H9 (cell line): ENCODE measurements at regions not wholly inside any gene's neighbourhood (a gene's known extent, or its start where the extent isn't known, plus 50 kb on each side); places are given as distances from the start of the nearest gene placed in this dataset.

Experiments used
- DNase-seq: peaks from one replicate; pipeline ENCODE4 v3.0.0-alpha.2; 2017
- H2AFZ ChIP-seq: one replicate; pipeline ENCODE4 v1.6.1; 2013; ENCODE audit warnings: mild to moderate bottlenecking, low read length, control low read depth, moderate library complexity
- H2AK5ac ChIP-seq: 2 replicates; pipeline ENCODE4 v1.6.1; 2013; ENCODE audit warnings: low read length, control low read depth, mixed read lengths; ENCODE audit not compliant: insufficient read length
- H2BK120ac ChIP-seq: one replicate; pipeline ENCODE4 v1.6.1; 2013; ENCODE audit warnings: low read depth, mild to moderate bottlenecking, low read length, control low read depth, inconsistent platforms; ENCODE audit not compliant: poor library complexity, severe bottlenecking
- H2BK12ac ChIP-seq: 2 replicates; pipeline ENCODE4 v1.6.1; 2013; ENCODE audit warnings: low read length, control low read depth, mixed read lengths, low read depth; ENCODE audit not compliant: insufficient read length
- H2BK15ac ChIP-seq: 2 replicates; pipeline ENCODE4 v1.6.1; 2013; ENCODE audit warnings: low read depth, low read length, control low read depth
- H2BK20ac ChIP-seq: one replicate; pipeline ENCODE4 v1.6.1; 2013; ENCODE audit warnings: low read depth, mild to moderate bottlenecking, low read length, control low read depth, inconsistent platforms; ENCODE audit not compliant: poor library complexity, severe bottlenecking
- H2BK5ac ChIP-seq: 2 replicates; pipeline ENCODE4 v1.6.1; 2013; ENCODE audit warnings: low read length, control low read depth, mixed read lengths; ENCODE audit not compliant: insufficient read length
- H3K14ac ChIP-seq: 2 replicates; pipeline ENCODE4 v1.6.1; 2013; ENCODE audit warnings: low read length, control low read depth; ENCODE audit not compliant: insufficient read depth
- H3K18ac ChIP-seq: 2 replicates; pipeline ENCODE4 v1.6.1; 2013; ENCODE audit warnings: low read depth, mild to moderate bottlenecking, mixed read lengths, low read length, control low read depth; ENCODE audit not compliant: insufficient read length
- H3K23ac ChIP-seq: 2 replicates; pipeline ENCODE4 v1.6.1; 2013; ENCODE audit warnings: low read length, control low read depth, mixed read lengths, low read depth; ENCODE audit not compliant: insufficient read length
- H3K23me2 ChIP-seq: 2 replicates; pipeline ENCODE4 v1.6.1; 2013; ENCODE audit warnings: low read depth, mild to moderate bottlenecking, mixed read lengths, low read length, control low read depth; ENCODE audit not compliant: insufficient read length, poor library complexity, severe bottlenecking
- H3K27ac ChIP-seq: 2 replicates; pipeline ENCODE4 v1.5.1; 2013; ENCODE audit warnings: low read length, control low read depth, mixed read lengths, low read depth; ENCODE audit not compliant: insufficient read length
- H3K27me3 ChIP-seq: 2 replicates; pipeline ENCODE4 v1.6.1; 2013; ENCODE audit warnings: low read length, control low read depth, inconsistent platforms; ENCODE audit not compliant: insufficient read depth
- H3K4ac ChIP-seq: 2 replicates; pipeline ENCODE4 v1.6.1; 2013; ENCODE audit warnings: low read depth, mild to moderate bottlenecking, control low read depth, inconsistent platforms, low read length, moderate library complexity
- H3K4me1 ChIP-seq: 2 replicates; pipeline ENCODE4 v1.6.1; 2013; ENCODE audit warnings: low read length, control low read depth, inconsistent platforms; ENCODE audit not compliant: insufficient read depth
- H3K4me2 ChIP-seq: 2 replicates; pipeline ENCODE4 v1.6.1; 2013; ENCODE audit warnings: low read length, control low read depth, mixed read lengths; ENCODE audit not compliant: insufficient read length, insufficient read depth
- H3K56ac ChIP-seq: 2 replicates; pipeline ENCODE4 v1.6.1; 2013; ENCODE audit warnings: low read depth, mild to moderate bottlenecking, mixed read lengths, low read length, control low read depth; ENCODE audit not compliant: insufficient read length
- H3K79me1 ChIP-seq: 2 replicates; pipeline ENCODE4 v1.6.1; 2013; ENCODE audit warnings: low read depth, mild to moderate bottlenecking, moderate library complexity, low read length, control low read depth, inconsistent platforms; ENCODE audit not compliant: insufficient read depth, poor library complexity, severe bottlenecking
- H3K79me2 ChIP-seq: 2 replicates; pipeline ENCODE4 v1.6.1; 2013; ENCODE audit warnings: low read length, control low read depth, inconsistent platforms; ENCODE audit not compliant: insufficient read depth
- H3K9ac ChIP-seq: 2 replicates; pipeline ENCODE4 v1.6.1; 2013; ENCODE audit warnings: low read length, control low read depth, mixed read lengths; ENCODE audit not compliant: insufficient read length; ENCODE audit errors: extremely low read depth
- H3K9me3 ChIP-seq: one replicate; pipeline ENCODE4 v1.6.1; 2013; ENCODE audit warnings: low read depth, low read length, inconsistent platforms; ENCODE audit not compliant: control insufficient read depth
- H3T11ph ChIP-seq: one replicate; pipeline ENCODE4 v1.6.1; 2013; ENCODE audit warnings: mild to moderate bottlenecking, low read length, control low read depth, inconsistent platforms
- H4K20me1 ChIP-seq: one replicate; pipeline ENCODE4 v1.6.1; 2013; ENCODE audit not compliant: control insufficient read depth, insufficient read length, insufficient read depth
- H4K5ac ChIP-seq: 2 replicates; pipeline ENCODE4 v1.6.1; 2013; ENCODE audit warnings: low read depth, mild to moderate bottlenecking, mixed read lengths, low read length, control low read depth; ENCODE audit not compliant: insufficient read length
- H4K8ac ChIP-seq: replicated peaks from 2 replicates; pipeline ENCODE4 v1.6.1; 2013; ENCODE audit warnings: low read length, control low read depth, mixed read lengths, low read depth; ENCODE audit not compliant: insufficient read length
- H4K91ac ChIP-seq: 2 replicates; pipeline ENCODE4 v1.6.1; 2013; ENCODE audit warnings: low read depth, mild to moderate bottlenecking, moderate library complexity, mixed read lengths, low read length, control low read depth; ENCODE audit not compliant: insufficient read length
- H3K27ac Mint-ChIP-seq, 3 experiments: 2 replicates in 2 of 3; 3 replicates in 1 of 3; pipeline ENCODE4 v1.8.0; 2020 to 2021; ENCODE audit warnings: mixed read lengths in 3 of 3, mild to moderate bottlenecking in 1 of 3, moderate library complexity in 1 of 3
- H3K27me3 Mint-ChIP-seq: 2 replicates; pipeline ENCODE4 v1.8.0; 2021; ENCODE audit warnings: low read depth, mild to moderate bottlenecking, moderate library complexity, mixed read lengths
- H3K36me3 Mint-ChIP-seq, 3 experiments: 2 replicates in 2 of 3; 3 replicates in 1 of 3; pipeline ENCODE4 v1.8.0; 2020 to 2021; ENCODE audit warnings: low read depth in 3 of 3, mixed read lengths in 3 of 3; ENCODE audit not compliant: insufficient read depth in 1 of 3
- H3K4me1 Mint-ChIP-seq, 2 experiments: 2 replicates each; pipeline ENCODE4 v1.8.0; 2020; ENCODE audit warnings: mixed read lengths in 2 of 2
- H3K4me3 Mint-ChIP-seq, 2 experiments: 2 replicates in 1 of 2; 3 replicates in 1 of 2; pipeline ENCODE4 v1.8.0; 2020 to 2021; ENCODE audit warnings: mild to moderate bottlenecking in 2 of 2, mixed read lengths in 2 of 2, moderate library complexity in 1 of 2
- H3K9me3 Mint-ChIP-seq, 2 experiments: 2 replicates in 1 of 2; 3 replicates in 1 of 2; pipeline ENCODE4 v1.8.0; 2020; ENCODE audit warnings: mild to moderate bottlenecking in 2 of 2, mixed read lengths in 2 of 2, moderate library complexity in 1 of 2
- WGBS: extraction: QIAGEN DNeasy Blood & Tissue Kit; methylation state at CpG from one replicate; pipeline ENCODE4 v1.1.7; 2013; ENCODE audit warnings: missing lambda C conversion rate, low lambda C conversion rate, mixed read lengths; ENCODE audit not compliant: insufficient read length; ENCODE audit errors: extremely low coverage; 5-methylcytosine and 5-hydroxymethylcytosine counted together
- TF ChIP-seq, protein P1 (sequence below): fragments of 200-600 bp; sonication (generic); conservative IDR thresholded peaks from 3 replicates; pipeline ENCODE4 v1.8.0; 2021; ENCODE audit warnings: antibody characterized with exemption, mild to moderate bottlenecking

DNA sequence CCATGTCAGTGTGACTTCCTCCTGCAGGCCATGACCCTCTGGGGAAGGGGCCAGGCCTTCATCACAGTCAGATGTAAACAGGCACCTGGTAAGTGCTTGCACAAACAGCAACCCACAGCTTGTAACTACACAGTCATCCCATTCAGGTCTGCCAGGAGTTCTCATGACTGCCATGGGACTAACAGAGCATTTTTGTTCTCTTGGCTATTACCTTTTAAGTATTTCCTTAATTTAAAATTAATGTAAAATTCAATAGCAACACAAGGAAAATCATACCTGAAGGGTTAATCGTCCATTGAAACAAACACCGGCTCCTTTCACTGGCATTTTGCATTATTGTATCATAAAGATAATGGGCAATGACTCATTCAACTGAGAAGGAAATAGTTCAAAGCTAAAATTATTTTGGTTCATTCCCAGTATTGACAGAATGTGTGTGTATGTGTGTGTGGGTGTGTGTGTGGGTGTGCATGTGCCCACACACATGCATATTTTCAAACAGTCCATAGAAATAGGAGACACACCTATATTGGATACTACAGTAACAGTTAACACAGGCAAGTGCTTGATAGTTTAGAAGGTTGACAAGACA is 307.9 kb downstream of the WDR11 start:
- H2BK12ac ChIP-seq: no peak overlapping the region
- H3K9ac ChIP-seq: no peak overlapping the region
- H3K79me1 ChIP-seq: no peaks in the 10 kb centered on the region
- H3K4ac ChIP-seq: no peak overlapping the region
- Mint-ChIP-seq H3K36me3 (peaks cover 0 to 5% (median under 1%) of the 10 kb centered on the region in 3 experiments; a peak in 3 of 7 replicates), H3K27ac (no peak overlapping the region), H3K27me3 (peaks cover 1% of the 10 kb centered on the region), H3K4me3 (no peak overlapping the region), H3K4me1 (peaks cover under 1 to 1% of the 10 kb centered on the region in 2 experiments; a peak in 2 of 4 replicates), H3K9me3 (peaks cover 3 to 10% of the 10 kb centered on the region in 2 experiments)
- H3K79me2 ChIP-seq: no peaks in the 10 kb centered on the region
- no peak overlapping the region for H2BK15ac ChIP-seq
- TF ChIP-seq, protein P1, sequence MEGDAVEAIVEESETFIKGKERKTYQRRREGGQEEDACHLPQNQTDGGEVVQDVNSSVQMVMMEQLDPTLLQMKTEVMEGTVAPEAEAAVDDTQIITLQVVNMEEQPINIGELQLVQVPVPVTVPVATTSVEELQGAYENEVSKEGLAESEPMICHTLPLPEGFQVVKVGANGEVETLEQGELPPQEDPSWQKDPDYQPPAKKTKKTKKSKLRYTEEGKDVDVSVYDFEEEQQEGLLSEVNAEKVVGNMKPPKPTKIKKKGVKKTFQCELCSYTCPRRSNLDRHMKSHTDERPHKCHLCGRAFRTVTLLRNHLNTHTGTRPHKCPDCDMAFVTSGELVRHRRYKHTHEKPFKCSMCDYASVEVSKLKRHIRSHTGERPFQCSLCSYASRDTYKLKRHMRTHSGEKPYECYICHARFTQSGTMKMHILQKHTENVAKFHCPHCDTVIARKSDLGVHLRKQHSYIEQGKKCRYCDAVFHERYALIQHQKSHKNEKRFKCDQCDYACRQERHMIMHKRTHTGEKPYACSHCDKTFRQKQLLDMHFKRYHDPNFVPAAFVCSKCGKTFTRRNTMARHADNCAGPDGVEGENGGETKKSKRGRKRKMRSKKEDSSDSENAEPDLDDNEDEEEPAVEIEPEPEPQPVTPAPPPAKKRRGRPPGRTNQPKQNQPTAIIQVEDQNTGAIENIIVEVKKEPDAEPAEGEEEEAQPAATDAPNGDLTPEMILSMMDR: no peak
- no peaks in the 10 kb centered on the region for H3K4me1 ChIP-seq
- H3K23ac ChIP-seq: no peak overlapping the region
- no peak overlapping the region for H4K91ac ChIP-seq
- H3K18ac ChIP-seq: no peak overlapping the region
- no peak overlapping the region for H2BK5ac ChIP-seq
- H4K5ac ChIP-seq: no peak overlapping the region
- H4K20me1 ChIP-seq: no peaks in the 10 kb centered on the region
- H3K56ac ChIP-seq: no peak overlapping the region
- no peak overlapping the region for H3T11ph ChIP-seq
- H2AFZ ChIP-seq: no peak overlapping the region
- H3K27me3 ChIP-seq: no peaks in the 10 kb centered on the region
- no peaks in the 10 kb centered on the region for H3K23me2 ChIP-seq
- no peak overlapping the region for H2AK5ac ChIP-seq
- no peak overlapping the region for H4K8ac ChIP-seq
- H3K27ac ChIP-seq: no peak overlapping the region
- H3K4me2 ChIP-seq: no peak overlapping the region
- no peak overlapping the region for H2BK20ac ChIP-seq
- H2BK120ac ChIP-seq: no peak overlapping the region
- WGBS: no CpG with 5 or more reads among the region's 2 CpGs
- no peak overlapping the region for H3K14ac ChIP-seq
- no peak for DNase-seq
- no peaks in the 10 kb centered on the region for H3K9me3 ChIP-seq
